SK-N-SH (cell line): ENCODE measurements at regions not wholly inside any gene's neighbourhood (a gene's known extent, or its start where the extent isn't known, plus 50 kb on each side); places are given as distances from the start of the nearest gene placed in this dataset.

ENCODE experiments used
- CTCF ChIA-PET: fragments of 300-600, 350-600 bp; formaldehyde crosslinking; extraction: SDS; loops from one replicate; lab custom pipeline; 2021; lab: Yijun Ruan, JAX
- POLR2A ChIA-PET: fragments of 350-600 bp; sonication (Branson Sonifier 250); formaldehyde crosslinking; extraction: SDS; loops from one replicate; lab custom pipeline; 2020; ENCODE audit warnings: antibody characterized with exemption, inconsistent platforms; lab: Yijun Ruan, JAX
- DNase-seq: peaks from one replicate; pipeline ENCODE4 v3.0.0; 2012
- H2AFZ ChIP-seq: fragments of 200-600 bp; sonication (generic); 2 replicates; pipeline ENCODE4 v1.8.1; 2016; ENCODE audit warnings: antibody characterized with exemption, mild to moderate bottlenecking, low read depth
- H3F3A ChIP-seq: fragments of 200-600 bp; sonication (generic); replicated peaks from 2 replicates; pipeline ENCODE3; 2016; ENCODE audit warnings: antibody characterized with exemption, mild to moderate bottlenecking; ENCODE audit not compliant: insufficient read depth
- H3K27ac ChIP-seq, 2 experiments: fragments of 200-500 bp in 1 of 2; fragments of 200-600 bp in 1 of 2; sonication (Bioruptor generic) in 1 of 2; sonication (generic), shearing (Covaris generic) in 1 of 2; 2 replicates each; pipeline versions ENCODE4 v1.5.1 to v1.6.1; 2014 to 2016; ENCODE audit warnings: low read depth in 2 of 2, inconsistent platforms in 1 of 2, low read length in 1 of 2, mild to moderate bottlenecking in 1 of 2, mixed read lengths in 1 of 2
- H3K27me3 ChIP-seq: fragments of 200-600 bp; sonication (generic), shearing (Covaris generic); 2 replicates; pipeline ENCODE4 v1.6.1; 2016; ENCODE audit warnings: mixed run types; ENCODE audit not compliant: insufficient read depth
- H3K36me3 ChIP-seq, 2 experiments: fragments of 200-500 bp in 1 of 2; fragments of 200-600 bp in 1 of 2; sonication (Bioruptor generic) in 1 of 2; sonication (generic) in 1 of 2; replicated peaks in 1 of 2; 2 replicates each; pipeline versions ENCODE3 to v1.5.1; 2014 to 2016; ENCODE audit warnings: low read length in 1 of 2, mild to moderate bottlenecking in 1 of 2; ENCODE audit not compliant: insufficient read depth in 2 of 2, control insufficient read depth in 1 of 2
- H3K4me1 ChIP-seq, 2 experiments: fragments of 200-500 bp in 1 of 2; fragments of 200-600 bp in 1 of 2; sonication (Bioruptor generic) in 1 of 2; sonication (generic), shearing (Covaris generic) in 1 of 2; 2 replicates each; pipeline versions ENCODE4 v1.5.1 to v1.6.1; 2014 to 2016; ENCODE audit warnings: low read depth in 1 of 2, low read length in 1 of 2, mixed run types in 1 of 2; ENCODE audit not compliant: insufficient read depth in 2 of 2, control insufficient read depth in 1 of 2
- H3K4me2 ChIP-seq: fragments of 200-600 bp; sonication (generic), shearing (Covaris generic); 2 replicates; pipeline ENCODE4 v1.6.1; 2017; ENCODE audit warnings: mixed run types
- H3K4me3 ChIP-seq, 2 experiments: fragments of 200-500 bp in 1 of 2; fragments of 200-600 bp in 1 of 2; sonication (Bioruptor generic) in 1 of 2; sonication (generic), shearing (Covaris generic) in 1 of 2; 2 replicates each; pipeline versions ENCODE4 v1.5.1 to v1.8.1; 2014 to 2016; ENCODE audit warnings: low read depth in 2 of 2, inconsistent platforms in 1 of 2, low read length in 1 of 2, mild to moderate bottlenecking in 1 of 2, mixed read lengths in 1 of 2, moderate library complexity in 1 of 2
- H3K79me2 ChIP-seq: fragments of 200-600 bp; sonication (generic); 2 replicates; pipeline ENCODE4 v1.8.1; 2017; ENCODE audit warnings: mild to moderate bottlenecking; ENCODE audit not compliant: insufficient read depth
- H3K9ac ChIP-seq: fragments of 200-600 bp; sonication (generic); 2 replicates; pipeline ENCODE4 v1.6.1; 2017; ENCODE audit warnings: mixed run types
- H3K9me2 ChIP-seq: fragments of 200-600 bp; sonication (generic); 2 replicates; pipeline ENCODE4 v1.6.1; 2017; ENCODE audit warnings: mixed run types
- H3K9me3 ChIP-seq: fragments of 200-600 bp; sonication (generic); 2 replicates; pipeline ENCODE4 v1.6.1; 2017; ENCODE audit warnings: mixed run types, mild to moderate bottlenecking, moderate library complexity
- H4K20me1 ChIP-seq: fragments of 200-600 bp; sonication (generic); 2 replicates; pipeline ENCODE4 v1.6.1; 2017; ENCODE audit warnings: mild to moderate bottlenecking, mixed run types; ENCODE audit not compliant: insufficient read depth
- EP300 ChIP-seq, 2 experiments: IDR thresholded peaks; 2 replicates each; pipeline versions ENCODE4 v1.4.0 to v1.6.1; 2012; ENCODE audit warnings: borderline replicate concordance in 1 of 2, low read depth in 1 of 2, low read length in 1 of 2
- FOXJ3 ChIP-seq: sonication (generic); formaldehyde crosslinking; IDR thresholded peaks from 2 replicates; pipeline ENCODE4 v1.5.1; 2020; ENCODE audit warnings: mild to moderate bottlenecking, missing genetic modification reagents
- NRF1 ChIP-seq: IDR thresholded peaks from 2 replicates; pipeline ENCODE4 v1.6.1; 2012; ENCODE audit warnings: low read depth, mild to moderate bottlenecking, low read length
- TCF12 ChIP-seq: IDR thresholded peaks from 2 replicates; pipeline ENCODE4 v1.4.0; 2012
- WGBS: methylation state at CpG from one replicate; pipeline ENCODE4 v1.1.6; 2017; ENCODE audit warnings: low lambda C conversion rate; 5-methylcytosine and 5-hydroxymethylcytosine counted together
- TF ChIP-seq, protein P1 (sequence below): IDR thresholded peaks from 2 replicates; pipeline ENCODE4 v1.4.0; 2012; ENCODE audit warnings: low read depth, borderline replicate concordance
- TF ChIP-seq, protein P2 (sequence below): IDR thresholded peaks from 2 replicates; pipeline ENCODE4 v1.4.0; 2012; ENCODE audit warnings: low read depth

DNA sequence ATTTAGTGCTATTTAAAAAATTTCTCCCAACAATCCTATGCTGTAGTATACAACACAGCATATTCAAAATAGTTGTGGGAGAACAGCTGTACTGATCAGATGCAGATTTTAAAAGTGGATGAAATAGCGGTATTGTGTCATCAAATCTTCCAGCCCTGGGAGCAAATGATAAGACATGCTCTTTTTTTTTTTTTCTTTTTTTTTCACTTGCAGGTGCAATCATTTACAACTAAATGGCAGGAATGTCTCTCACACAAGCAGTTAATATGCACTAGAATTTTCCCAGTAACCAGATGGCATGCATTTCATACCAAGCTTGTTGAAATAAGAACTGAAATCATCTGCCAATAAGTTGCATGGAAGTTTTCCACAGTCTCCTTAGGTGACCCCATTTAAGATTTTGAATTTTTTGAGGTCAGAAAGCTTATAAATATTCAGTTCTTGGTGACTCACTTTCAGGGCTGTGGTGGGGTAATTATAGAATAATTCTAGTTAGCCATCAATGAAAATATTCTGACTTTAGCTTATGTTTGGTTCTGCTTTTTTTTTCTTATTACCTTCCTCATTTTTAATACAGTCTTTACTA, 623.9 kb upstream of the NR5A2 start:
- CTCF ChIA-PET = interaction anchor here (0.8 to 1.3 kb wide), 2 partner anchors 149 to 501 kb away, joined by 3 read pairs; no protein-coding TSS in a partner anchor
- 65% methylated on average over 1 of the region's 1 CpG for WGBS
- H3K27ac ChIP-seq = peak overlapping the region; percentile 74 to 76; a peak in 3 of 4 replicates

DNA sequence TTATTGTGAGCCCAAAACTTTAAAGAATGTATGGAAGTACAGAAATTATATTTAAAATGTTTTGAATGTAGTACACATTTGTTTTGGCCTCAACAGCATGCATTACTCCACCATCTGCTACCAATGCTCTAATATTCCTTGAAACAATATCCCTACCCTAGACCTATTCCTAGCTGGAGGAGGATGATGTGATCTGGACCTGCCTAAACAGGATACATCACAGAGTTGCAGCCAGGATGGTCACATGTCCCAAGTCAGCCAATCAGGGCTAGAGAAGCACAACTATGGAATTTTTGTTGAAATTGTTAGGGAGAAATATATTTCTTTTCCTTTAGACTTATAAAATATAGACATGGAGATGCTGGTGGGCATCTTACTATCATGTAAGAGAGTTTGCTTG, 623.3 kb upstream of the NR5A2 start:
- Histone ChIP-seq H3K9me3 (no peaks in the 10 kb centered on the region), H2AFZ (no peak overlapping the region), H3K4me1 (peaks cover 10 to 26% of the 10 kb centered on the region in 2 experiments; a peak in 3 of 4 replicates), H3K27me3 (no peaks in the 10 kb centered on the region), H3K9me2 (no peaks in the 10 kb centered on the region), H3K36me3 (no peaks in the 10 kb centered on the region), H3K4me2 (peak overlapping the region; percentile 16; the same call in 1 of the 2 replicates), H3F3A (peaks cover 11% of the 10 kb centered on the region), H4K20me1 (no peaks in the 10 kb centered on the region)
- no peak for DNase-seq
- POLR2A ChIA-PET = no interaction called here
- CTCF ChIA-PET = interaction anchor here (0.8 kb wide), 1 partner anchor 148 kb away, joined by 3 read pairs; no protein-coding TSS in a partner anchor
- TF ChIP-seq EP300 (IDR thresholded peaks at IDR 0.05; ENCODE audit: borderline replicate concordance in 1 of 2, low read depth in 1 of 2, low read length in 1 of 2) = no peak
- TF ChIP-seq, protein P1, sequence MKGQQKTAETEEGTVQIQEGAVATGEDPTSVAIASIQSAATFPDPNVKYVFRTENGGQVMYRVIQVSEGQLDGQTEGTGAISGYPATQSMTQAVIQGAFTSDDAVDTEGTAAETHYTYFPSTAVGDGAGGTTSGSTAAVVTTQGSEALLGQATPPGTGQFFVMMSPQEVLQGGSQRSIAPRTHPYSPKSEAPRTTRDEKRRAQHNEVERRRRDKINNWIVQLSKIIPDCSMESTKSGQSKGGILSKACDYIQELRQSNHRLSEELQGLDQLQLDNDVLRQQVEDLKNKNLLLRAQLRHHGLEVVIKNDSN = peak; percentile 84
- no peak for TF ChIP-seq NRF1
- TF ChIP-seq, all 33 proteins: peak for 1
- Histone ChIP-seq H3K79me2 (no peaks in the 10 kb centered on the region), H3K27ac (peak overlapping the region; percentile 74 to 76; a peak in 3 of 4 replicates), H3K4me3 (no peak overlapping the region), H3K9ac (no peak overlapping the region)

More for the DNA sequence above, 623.9 kb upstream of the NR5A2 start:
- Histone ChIP-seq H3K9ac (no peak overlapping the region), H3K27me3 (no peaks in the 10 kb centered on the region), H3K4me3 (no peak overlapping the region), H3K4me2 (peak overlapping the region; percentile 16; the same call in 1 of the 2 replicates), H3K79me2 (no peaks in the 10 kb centered on the region), H3K36me3 (no peaks in the 10 kb centered on the region), H3F3A (peaks cover 11% of the 10 kb centered on the region), H3K4me1 (peaks cover 10 to 26% of the 10 kb centered on the region in 2 experiments; a peak in 3 of 4 replicates), H4K20me1 (no peaks in the 10 kb centered on the region), H2AFZ (no peak overlapping the region), H3K9me3 (no peaks in the 10 kb centered on the region), H3K9me2 (no peaks in the 10 kb centered on the region)
- POLR2A ChIA-PET = no interaction called here
- no peak for DNase-seq
- TF ChIP-seq TCF12 (peak; percentile 49; the same call in 1 of the 2 replicates), EP300 (IDR thresholded peaks at IDR 0.05; ENCODE audit: borderline replicate concordance in 1 of 2, low read depth in 1 of 2, low read length in 1 of 2) (0 out of 4 replicates have a peak, but pooled peaks of 1 of the 2 experiments have one; percentile 22), FOXJ3 (CRISPR knock-in tag) (no peak)

DNA sequence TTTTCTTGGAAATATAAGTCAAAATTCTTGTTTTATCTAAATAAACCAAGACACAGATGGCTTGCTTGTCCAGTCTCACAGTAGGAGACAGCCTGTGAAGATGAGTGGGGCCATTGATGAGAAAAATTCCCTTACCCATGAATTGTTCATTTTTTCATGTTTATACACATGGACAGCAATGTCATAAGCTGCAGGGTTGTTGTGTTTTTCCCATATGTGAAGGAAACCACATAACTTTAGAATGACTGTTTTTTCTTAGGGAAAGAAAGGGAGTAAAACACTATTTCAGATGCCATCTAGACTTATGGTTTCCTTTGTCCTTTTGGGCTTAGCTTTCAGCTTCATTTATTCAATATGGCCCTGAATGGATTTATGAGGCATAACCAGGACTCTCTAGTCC, 622.5 kb upstream of the NR5A2 start:
- DNase-seq = no peak
- no peaks in the 10 kb centered on the region for H3K9me3 ChIP-seq
- no peak overlapping the region; the same call in 1 of the 2 replicates for H2AFZ ChIP-seq
- H3K27ac ChIP-seq = peak overlapping the region; percentile 74 to 76; a peak in 3 of 4 replicates
- H3K36me3 ChIP-seq = no peaks in the 10 kb centered on the region
- TF ChIP-seq, protein P2, sequence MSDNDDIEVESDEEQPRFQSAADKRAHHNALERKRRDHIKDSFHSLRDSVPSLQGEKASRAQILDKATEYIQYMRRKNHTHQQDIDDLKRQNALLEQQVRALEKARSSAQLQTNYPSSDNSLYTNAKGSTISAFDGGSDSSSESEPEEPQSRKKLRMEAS = no peak
- POLR2A ChIA-PET = no interaction called here
- H3F3A ChIP-seq = peaks cover 11% of the 10 kb centered on the region
- H3K9ac ChIP-seq = no peak overlapping the region
- H3K4me2 ChIP-seq = no peak overlapping the region
- CTCF ChIA-PET = no interaction called here
- peaks cover 10 to 26% of the 10 kb centered on the region in 2 experiments; a peak in 3 of 4 replicates for H3K4me1 ChIP-seq
- no peaks in the 10 kb centered on the region for H4K20me1 ChIP-seq
- H3K27me3 ChIP-seq = no peaks in the 10 kb centered on the region
- H3K4me3 ChIP-seq = no peak overlapping the region
- no peaks in the 10 kb centered on the region for H3K9me2 ChIP-seq
- no peaks in the 10 kb centered on the region for H3K79me2 ChIP-seq
